OCI-LY1 (cell line): ENCODE measurements at regions not wholly inside any gene's neighbourhood (a gene's known extent, or its start where the extent isn't known, plus 50 kb on each side); places are given as distances from the start of the nearest gene placed in this dataset.

ENCODE experiments used
- EZH2 ChIP-seq: fragments of 200-600 bp; sonication (generic), shearing (Covaris generic); IDR thresholded peaks from 2 replicates; pipeline ENCODE4 v1.8.0; 2017; ENCODE audit warnings: borderline replicate concordance, mixed run types, mild to moderate bottlenecking, antibody characterized with exemption, low read length, moderate library complexity, mixed read lengths
- TF ChIP-seq, protein P1 (sequence below): fragments of 200-600 bp; sonication (generic), shearing (Covaris generic); IDR thresholded peaks from 2 replicates; pipeline ENCODE4 v1.5.1; 2017; ENCODE audit warnings: mild to moderate bottlenecking, antibody characterized with exemption, low read length, moderate library complexity, mixed read lengths

- TF ChIP-seq, protein P1, sequence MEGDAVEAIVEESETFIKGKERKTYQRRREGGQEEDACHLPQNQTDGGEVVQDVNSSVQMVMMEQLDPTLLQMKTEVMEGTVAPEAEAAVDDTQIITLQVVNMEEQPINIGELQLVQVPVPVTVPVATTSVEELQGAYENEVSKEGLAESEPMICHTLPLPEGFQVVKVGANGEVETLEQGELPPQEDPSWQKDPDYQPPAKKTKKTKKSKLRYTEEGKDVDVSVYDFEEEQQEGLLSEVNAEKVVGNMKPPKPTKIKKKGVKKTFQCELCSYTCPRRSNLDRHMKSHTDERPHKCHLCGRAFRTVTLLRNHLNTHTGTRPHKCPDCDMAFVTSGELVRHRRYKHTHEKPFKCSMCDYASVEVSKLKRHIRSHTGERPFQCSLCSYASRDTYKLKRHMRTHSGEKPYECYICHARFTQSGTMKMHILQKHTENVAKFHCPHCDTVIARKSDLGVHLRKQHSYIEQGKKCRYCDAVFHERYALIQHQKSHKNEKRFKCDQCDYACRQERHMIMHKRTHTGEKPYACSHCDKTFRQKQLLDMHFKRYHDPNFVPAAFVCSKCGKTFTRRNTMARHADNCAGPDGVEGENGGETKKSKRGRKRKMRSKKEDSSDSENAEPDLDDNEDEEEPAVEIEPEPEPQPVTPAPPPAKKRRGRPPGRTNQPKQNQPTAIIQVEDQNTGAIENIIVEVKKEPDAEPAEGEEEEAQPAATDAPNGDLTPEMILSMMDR: no peak
- no peak for TF ChIP-seq EZH2
Observed at GRCh38 chr6:1244278-1244677, 67.6 kb upstream of the FOXQ1 start.
